Adrenal gland (tissue), 5 donors: ENCODE measurements at regions not wholly inside any gene's neighbourhood (a gene's known extent, or its start where the extent isn't known, plus 50 kb on each side); places are given as distances from the start of the nearest gene placed in this dataset.
"Not testable (repeated sequence)": the region's sequence is repeated elsewhere in the genome, so short reads cannot be mapped to it uniquely, and the experiment has no call there.

ENCODE experiments used
- CTCF ChIP-seq, 6 experiments: fragments of 450-650 bp in 4 of 6; fragments of 200-600 bp in 2 of 6; sonication (generic) in 1 of 6; IDR thresholded peaks; 1 replicate in 5 of 6; 2 replicates in 1 of 6; pipeline versions ENCODE4 v1.5.1 to v1.8.0; 2016 to 2021; ENCODE audit warnings: antibody characterized with exemption in 6 of 6, mild to moderate bottlenecking in 2 of 6, moderate library complexity in 1 of 6
- POLR2A ChIP-seq, 2 donors: fragments of 450-650 bp; IDR thresholded peaks; one replicate each; pipeline ENCODE4 v1.6.1; 2017; ENCODE audit warnings: antibody characterized with exemption in 2 of 2, mild to moderate bottlenecking in 2 of 2, moderate library complexity in 1 of 2
- donor health status: DM: no; HTN: no; CAD: no.

- TF ChIP-seq CTCF, POLR2A (IDR thresholded peaks at IDR 0.05): not testable (repeated sequence)
Observed at GRCh38 chr15:20307137-20307536, 234.5 kb downstream of the GOLGA6L6 start.
